ENCODE measurements at regions not wholly inside any gene's neighbourhood (a gene's known extent, or its start where the extent isn't known, plus 50 kb on each side); places are given as distances from the start of the nearest gene placed in this dataset.

DNA sequence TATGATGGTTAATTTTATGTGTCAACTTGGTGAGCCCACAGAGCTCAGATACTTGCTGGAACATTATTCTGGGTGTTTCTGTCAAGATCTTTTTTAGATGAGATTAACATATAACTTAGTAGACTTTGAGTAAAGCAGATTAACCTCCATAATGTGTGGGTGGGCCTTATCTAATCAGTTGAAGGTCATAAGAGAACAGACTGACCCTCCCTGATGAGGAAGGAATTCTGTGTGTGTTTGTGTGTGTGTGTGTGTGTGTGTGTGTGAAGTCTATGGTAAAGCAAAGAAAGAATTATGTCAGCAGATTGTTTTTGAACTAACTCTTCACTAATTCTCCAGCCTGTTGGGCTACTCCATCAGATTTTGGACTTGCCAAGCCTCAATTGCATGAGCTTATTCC, 232.2 kb upstream of the MEX3C start (continued):
- TF ChIP-seq, protein P1, sequence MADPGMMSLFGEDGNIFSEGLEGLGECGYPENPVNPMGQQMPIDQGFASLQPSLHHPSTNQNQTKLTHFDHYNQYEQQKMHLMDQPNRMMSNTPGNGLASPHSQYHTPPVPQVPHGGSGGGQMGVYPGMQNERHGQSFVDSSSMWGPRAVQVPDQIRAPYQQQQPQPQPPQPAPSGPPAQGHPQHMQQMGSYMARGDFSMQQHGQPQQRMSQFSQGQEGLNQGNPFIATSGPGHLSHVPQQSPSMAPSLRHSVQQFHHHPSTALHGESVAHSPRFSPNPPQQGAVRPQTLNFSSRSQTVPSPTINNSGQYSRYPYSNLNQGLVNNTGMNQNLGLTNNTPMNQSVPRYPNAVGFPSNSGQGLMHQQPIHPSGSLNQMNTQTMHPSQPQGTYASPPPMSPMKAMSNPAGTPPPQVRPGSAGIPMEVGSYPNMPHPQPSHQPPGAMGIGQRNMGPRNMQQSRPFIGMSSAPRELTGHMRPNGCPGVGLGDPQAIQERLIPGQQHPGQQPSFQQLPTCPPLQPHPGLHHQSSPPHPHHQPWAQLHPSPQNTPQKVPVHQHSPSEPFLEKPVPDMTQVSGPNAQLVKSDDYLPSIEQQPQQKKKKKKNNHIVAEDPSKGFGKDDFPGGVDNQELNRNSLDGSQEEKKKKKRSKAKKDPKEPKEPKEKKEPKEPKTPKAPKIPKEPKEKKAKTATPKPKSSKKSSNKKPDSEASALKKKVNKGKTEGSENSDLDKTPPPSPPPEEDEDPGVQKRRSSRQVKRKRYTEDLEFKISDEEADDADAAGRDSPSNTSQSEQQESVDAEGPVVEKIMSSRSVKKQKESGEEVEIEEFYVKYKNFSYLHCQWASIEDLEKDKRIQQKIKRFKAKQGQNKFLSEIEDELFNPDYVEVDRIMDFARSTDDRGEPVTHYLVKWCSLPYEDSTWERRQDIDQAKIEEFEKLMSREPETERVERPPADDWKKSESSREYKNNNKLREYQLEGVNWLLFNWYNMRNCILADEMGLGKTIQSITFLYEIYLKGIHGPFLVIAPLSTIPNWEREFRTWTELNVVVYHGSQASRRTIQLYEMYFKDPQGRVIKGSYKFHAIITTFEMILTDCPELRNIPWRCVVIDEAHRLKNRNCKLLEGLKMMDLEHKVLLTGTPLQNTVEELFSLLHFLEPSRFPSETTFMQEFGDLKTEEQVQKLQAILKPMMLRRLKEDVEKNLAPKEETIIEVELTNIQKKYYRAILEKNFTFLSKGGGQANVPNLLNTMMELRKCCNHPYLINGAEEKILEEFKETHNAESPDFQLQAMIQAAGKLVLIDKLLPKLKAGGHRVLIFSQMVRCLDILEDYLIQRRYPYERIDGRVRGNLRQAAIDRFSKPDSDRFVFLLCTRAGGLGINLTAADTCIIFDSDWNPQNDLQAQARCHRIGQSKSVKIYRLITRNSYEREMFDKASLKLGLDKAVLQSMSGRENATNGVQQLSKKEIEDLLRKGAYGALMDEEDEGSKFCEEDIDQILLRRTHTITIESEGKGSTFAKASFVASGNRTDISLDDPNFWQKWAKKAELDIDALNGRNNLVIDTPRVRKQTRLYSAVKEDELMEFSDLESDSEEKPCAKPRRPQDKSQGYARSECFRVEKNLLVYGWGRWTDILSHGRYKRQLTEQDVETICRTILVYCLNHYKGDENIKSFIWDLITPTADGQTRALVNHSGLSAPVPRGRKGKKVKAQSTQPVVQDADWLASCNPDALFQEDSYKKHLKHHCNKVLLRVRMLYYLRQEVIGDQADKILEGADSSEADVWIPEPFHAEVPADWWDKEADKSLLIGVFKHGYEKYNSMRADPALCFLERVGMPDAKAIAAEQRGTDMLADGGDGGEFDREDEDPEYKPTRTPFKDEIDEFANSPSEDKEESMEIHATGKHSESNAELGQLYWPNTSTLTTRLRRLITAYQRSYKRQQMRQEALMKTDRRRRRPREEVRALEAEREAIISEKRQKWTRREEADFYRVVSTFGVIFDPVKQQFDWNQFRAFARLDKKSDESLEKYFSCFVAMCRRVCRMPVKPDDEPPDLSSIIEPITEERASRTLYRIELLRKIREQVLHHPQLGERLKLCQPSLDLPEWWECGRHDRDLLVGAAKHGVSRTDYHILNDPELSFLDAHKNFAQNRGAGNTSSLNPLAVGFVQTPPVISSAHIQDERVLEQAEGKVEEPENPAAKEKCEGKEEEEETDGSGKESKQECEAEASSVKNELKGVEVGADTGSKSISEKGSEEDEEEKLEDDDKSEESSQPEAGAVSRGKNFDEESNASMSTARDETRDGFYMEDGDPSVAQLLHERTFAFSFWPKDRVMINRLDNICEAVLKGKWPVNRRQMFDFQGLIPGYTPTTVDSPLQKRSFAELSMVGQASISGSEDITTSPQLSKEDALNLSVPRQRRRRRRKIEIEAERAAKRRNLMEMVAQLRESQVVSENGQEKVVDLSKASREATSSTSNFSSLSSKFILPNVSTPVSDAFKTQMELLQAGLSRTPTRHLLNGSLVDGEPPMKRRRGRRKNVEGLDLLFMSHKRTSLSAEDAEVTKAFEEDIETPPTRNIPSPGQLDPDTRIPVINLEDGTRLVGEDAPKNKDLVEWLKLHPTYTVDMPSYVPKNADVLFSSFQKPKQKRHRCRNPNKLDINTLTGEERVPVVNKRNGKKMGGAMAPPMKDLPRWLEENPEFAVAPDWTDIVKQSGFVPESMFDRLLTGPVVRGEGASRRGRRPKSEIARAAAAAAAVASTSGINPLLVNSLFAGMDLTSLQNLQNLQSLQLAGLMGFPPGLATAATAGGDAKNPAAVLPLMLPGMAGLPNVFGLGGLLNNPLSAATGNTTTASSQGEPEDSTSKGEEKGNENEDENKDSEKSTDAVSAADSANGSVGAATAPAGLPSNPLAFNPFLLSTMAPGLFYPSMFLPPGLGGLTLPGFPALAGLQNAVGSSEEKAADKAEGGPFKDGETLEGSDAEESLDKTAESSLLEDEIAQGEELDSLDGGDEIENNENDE (IDR thresholded peaks at IDR 0.05; ENCODE audit: insufficient replicate concordance, low read length) = no peak
- TF ChIP-seq SRF (IDR thresholded peaks at IDR 0.05; ENCODE audit: low read depth, low read length) (no peak), EZH2 (IDR thresholded peaks at IDR 0.05; ENCODE audit: low read depth, low read length, severe bottlenecking) (no peak), KDM1A (IDR thresholded peaks at IDR 0.05; ENCODE audit: borderline replicate concordance, low read length) (no peak), POLR2A (IDR thresholded peaks at IDR 0.05; ENCODE audit: control extremely low read depth in 1 of 2, low read depth in 2 of 2, low read length in 2 of 2) (no peak), SAP30 (IDR thresholded peaks at IDR 0.05; ENCODE audit: insufficient read depth, insufficient replicate concordance, low read length) (no peak), CHD2 (IDR thresholded peaks at IDR 0.05; ENCODE audit: low read length) (no peak)
- TF ChIP-seq, protein P2, sequence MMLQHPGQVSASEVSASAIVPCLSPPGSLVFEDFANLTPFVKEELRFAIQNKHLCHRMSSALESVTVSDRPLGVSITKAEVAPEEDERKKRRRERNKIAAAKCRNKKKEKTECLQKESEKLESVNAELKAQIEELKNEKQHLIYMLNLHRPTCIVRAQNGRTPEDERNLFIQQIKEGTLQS (IDR thresholded peaks at IDR 0.05; ENCODE audit: insufficient read depth, low read depth, low read length) = no peak
